MM.1S (cell line): ENCODE measurements at regions not wholly inside any gene's neighbourhood (a gene's known extent, or its start where the extent isn't known, plus 50 kb on each side); places are given as distances from the start of the nearest gene placed in this dataset.

ENCODE experiments used
- DNase-seq: peaks from one replicate; pipeline ENCODE4 v3.0.0-alpha.2; 2015
- H2AFZ ChIP-seq: fragments of 300-600 bp; sonication (generic); 2 replicates; pipeline ENCODE4 v1.6.0; 2016; ENCODE audit warnings: antibody characterized with exemption, low read length
- H3F3A ChIP-seq: fragments of 300-600 bp; sonication (generic); 2 replicates; pipeline ENCODE4 v1.6.1; 2016; ENCODE audit warnings: mild to moderate bottlenecking, antibody characterized with exemption, low read length, moderate library complexity, mixed read lengths; ENCODE audit not compliant: insufficient read depth
- H3K27ac ChIP-seq: fragments of 300-600 bp; sonication (generic); 2 replicates; pipeline ENCODE4 v1.5.1; 2016; ENCODE audit warnings: mild to moderate bottlenecking, low read length
- H3K27me3 ChIP-seq: fragments of 300-600 bp; sonication (generic); replicated peaks from 2 replicates; pipeline ENCODE4 v1.6.0; 2016; ENCODE audit warnings: low read length; ENCODE audit not compliant: insufficient read depth
- H3K36me3 ChIP-seq: fragments of 300-600 bp; sonication (generic); replicated peaks from 2 replicates; pipeline ENCODE4 v1.6.1; 2016; ENCODE audit warnings: mild to moderate bottlenecking, low read length, mixed read lengths; ENCODE audit not compliant: insufficient read depth
- H3K4me1 ChIP-seq: fragments of 300-600 bp; sonication (generic); 2 replicates; pipeline ENCODE4 v1.6.1; 2016; ENCODE audit warnings: low read length, mixed read lengths
- H3K4me2 ChIP-seq: fragments of 300-600 bp; sonication (generic); 2 replicates; pipeline ENCODE4 v1.6.0; 2016; ENCODE audit warnings: low read depth, low read length
- H3K4me3 ChIP-seq: fragments of 300-600 bp; sonication (generic); 2 replicates; pipeline ENCODE4 v1.5.1; 2016; ENCODE audit warnings: low read length, mixed read lengths
- H3K79me2 ChIP-seq: fragments of 300-600 bp; sonication (generic); 2 replicates; pipeline ENCODE4 v1.6.1; 2016; ENCODE audit warnings: mixed run types, low read length, mixed read lengths
- H3K9ac ChIP-seq: fragments of 300-600 bp; sonication (generic); 2 replicates; pipeline ENCODE4 v1.6.1; 2016; ENCODE audit warnings: low read length, mixed read lengths
- H3K9me2 ChIP-seq: fragments of 300-600 bp; sonication (generic); replicated peaks from 2 replicates; pipeline ENCODE4 v1.6.1; 2016; ENCODE audit warnings: mild to moderate bottlenecking, low read length, mixed read lengths; ENCODE audit not compliant: insufficient read depth
- H3K9me3 ChIP-seq: fragments of 300-600 bp; sonication (generic); replicated peaks from 2 replicates; pipeline ENCODE4 v1.6.1; 2016; ENCODE audit warnings: mild to moderate bottlenecking, low read length, mixed read lengths; ENCODE audit not compliant: insufficient read depth
- H4K20me1 ChIP-seq: fragments of 300-600 bp; sonication (generic); 2 replicates; pipeline ENCODE4 v1.6.1; 2016; ENCODE audit warnings: mild to moderate bottlenecking, low read length, moderate library complexity, mixed read lengths; ENCODE audit not compliant: insufficient read depth
- EZH2 ChIP-seq: fragments of 300-600 bp; sonication (generic); optimal IDR thresholded peaks from 2 replicates; pipeline ENCODE3; 2017; ENCODE audit warnings: low read depth, mild to moderate bottlenecking, antibody characterized with exemption, low read length, mixed read lengths
- EZH2phosphoT487 ChIP-seq: fragments of 300-600 bp; sonication (generic); IDR thresholded peaks from 2 replicates; pipeline ENCODE4 v1.6.1; 2018; ENCODE audit warnings: antibody characterized with exemption, low read length
- TF ChIP-seq, protein P1 (sequence below): fragments of 300-600 bp; sonication (generic); IDR thresholded peaks from 2 replicates; pipeline ENCODE4 v1.5.1; 2016; ENCODE audit warnings: antibody characterized with exemption, low read length, mixed read lengths

DNA sequence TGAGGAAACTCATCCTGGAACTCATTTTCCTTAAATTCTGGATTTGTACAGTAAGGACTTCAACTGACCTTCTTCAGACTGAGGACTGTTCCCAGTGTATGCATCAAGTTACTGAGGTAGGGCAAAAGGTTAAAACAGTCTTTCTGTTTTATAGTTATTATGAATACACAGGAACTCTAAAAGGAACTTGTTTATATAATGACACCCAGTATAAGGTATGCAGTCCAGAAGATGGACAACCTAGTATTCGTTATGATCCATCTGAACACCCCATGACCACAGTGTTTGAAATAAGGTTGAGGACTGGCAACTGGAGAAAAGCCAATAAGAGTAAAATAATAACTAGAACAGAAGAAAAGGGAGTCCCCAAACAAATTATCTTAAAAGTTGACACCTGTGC, 779.9 kb upstream of the TMEM132C start:
- Histone ChIP-seq H3K4me3 (no peak overlapping the region), H3K9ac (no peak overlapping the region), H4K20me1 (no peaks in the 10 kb centered on the region), H3K27ac (no peak overlapping the region), H3K4me1 (peaks cover 20% of the 10 kb centered on the region), H3K79me2 (no peaks in the 10 kb centered on the region), H3F3A (no peaks in the 10 kb centered on the region), H3K27me3 (no peaks in the 10 kb centered on the region), H2AFZ (no peak overlapping the region), H3K9me3 (no peaks in the 10 kb centered on the region), H3K36me3 (no peaks in the 10 kb centered on the region), H3K4me2 (no peak overlapping the region), H3K9me2 (no peaks in the 10 kb centered on the region)
- TF ChIP-seq EZH2 = no peak
- DNase-seq = no peak

DNA sequence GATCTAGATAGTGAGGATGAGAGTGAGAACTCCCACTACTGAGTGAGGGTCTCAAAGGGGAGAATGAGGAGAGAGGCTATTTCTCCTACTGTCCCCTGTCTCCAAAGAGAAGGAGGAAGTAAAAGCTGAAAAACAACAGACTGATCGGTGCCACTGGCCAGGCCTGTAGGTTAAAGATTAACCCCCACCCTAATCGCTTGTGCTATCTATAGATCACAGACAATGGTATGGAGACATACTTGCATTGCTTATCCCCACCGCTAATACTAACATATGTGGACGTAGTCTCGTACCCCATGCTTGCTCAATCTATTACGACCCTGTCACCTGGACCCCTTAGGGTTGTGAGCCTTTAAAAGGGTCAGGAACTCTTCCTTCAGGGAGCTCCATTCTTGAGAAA, 777.9 kb upstream of the TMEM132C start:
- Histone ChIP-seq H3K4me2 (no peak overlapping the region), H3K9ac (no peak overlapping the region), H3K9me3 (no peaks in the 10 kb centered on the region), H3K27me3 (no peaks in the 10 kb centered on the region), H3K36me3 (no peaks in the 10 kb centered on the region), H3K79me2 (no peaks in the 10 kb centered on the region), H4K20me1 (no peaks in the 10 kb centered on the region), H3K27ac (peak overlapping the region; percentile 32; the same call in 1 of the 2 replicates), H3F3A (no peaks in the 10 kb centered on the region; the same call in 1 of the 2 replicates), H2AFZ (0 out of 2 replicates have a peak overlapping the region, but pooled peaks have one; percentile 8), H3K4me3 (no peak overlapping the region), H3K9me2 (no peaks in the 10 kb centered on the region), H3K4me1 (peaks cover 25% of the 10 kb centered on the region)
- TF ChIP-seq EZH2 = no peak
- TF ChIP-seq EZH2phosphoT487 = no peak
- TF ChIP-seq, protein P1, sequence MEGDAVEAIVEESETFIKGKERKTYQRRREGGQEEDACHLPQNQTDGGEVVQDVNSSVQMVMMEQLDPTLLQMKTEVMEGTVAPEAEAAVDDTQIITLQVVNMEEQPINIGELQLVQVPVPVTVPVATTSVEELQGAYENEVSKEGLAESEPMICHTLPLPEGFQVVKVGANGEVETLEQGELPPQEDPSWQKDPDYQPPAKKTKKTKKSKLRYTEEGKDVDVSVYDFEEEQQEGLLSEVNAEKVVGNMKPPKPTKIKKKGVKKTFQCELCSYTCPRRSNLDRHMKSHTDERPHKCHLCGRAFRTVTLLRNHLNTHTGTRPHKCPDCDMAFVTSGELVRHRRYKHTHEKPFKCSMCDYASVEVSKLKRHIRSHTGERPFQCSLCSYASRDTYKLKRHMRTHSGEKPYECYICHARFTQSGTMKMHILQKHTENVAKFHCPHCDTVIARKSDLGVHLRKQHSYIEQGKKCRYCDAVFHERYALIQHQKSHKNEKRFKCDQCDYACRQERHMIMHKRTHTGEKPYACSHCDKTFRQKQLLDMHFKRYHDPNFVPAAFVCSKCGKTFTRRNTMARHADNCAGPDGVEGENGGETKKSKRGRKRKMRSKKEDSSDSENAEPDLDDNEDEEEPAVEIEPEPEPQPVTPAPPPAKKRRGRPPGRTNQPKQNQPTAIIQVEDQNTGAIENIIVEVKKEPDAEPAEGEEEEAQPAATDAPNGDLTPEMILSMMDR = no peak
- DNase-seq = no peak

DNA sequence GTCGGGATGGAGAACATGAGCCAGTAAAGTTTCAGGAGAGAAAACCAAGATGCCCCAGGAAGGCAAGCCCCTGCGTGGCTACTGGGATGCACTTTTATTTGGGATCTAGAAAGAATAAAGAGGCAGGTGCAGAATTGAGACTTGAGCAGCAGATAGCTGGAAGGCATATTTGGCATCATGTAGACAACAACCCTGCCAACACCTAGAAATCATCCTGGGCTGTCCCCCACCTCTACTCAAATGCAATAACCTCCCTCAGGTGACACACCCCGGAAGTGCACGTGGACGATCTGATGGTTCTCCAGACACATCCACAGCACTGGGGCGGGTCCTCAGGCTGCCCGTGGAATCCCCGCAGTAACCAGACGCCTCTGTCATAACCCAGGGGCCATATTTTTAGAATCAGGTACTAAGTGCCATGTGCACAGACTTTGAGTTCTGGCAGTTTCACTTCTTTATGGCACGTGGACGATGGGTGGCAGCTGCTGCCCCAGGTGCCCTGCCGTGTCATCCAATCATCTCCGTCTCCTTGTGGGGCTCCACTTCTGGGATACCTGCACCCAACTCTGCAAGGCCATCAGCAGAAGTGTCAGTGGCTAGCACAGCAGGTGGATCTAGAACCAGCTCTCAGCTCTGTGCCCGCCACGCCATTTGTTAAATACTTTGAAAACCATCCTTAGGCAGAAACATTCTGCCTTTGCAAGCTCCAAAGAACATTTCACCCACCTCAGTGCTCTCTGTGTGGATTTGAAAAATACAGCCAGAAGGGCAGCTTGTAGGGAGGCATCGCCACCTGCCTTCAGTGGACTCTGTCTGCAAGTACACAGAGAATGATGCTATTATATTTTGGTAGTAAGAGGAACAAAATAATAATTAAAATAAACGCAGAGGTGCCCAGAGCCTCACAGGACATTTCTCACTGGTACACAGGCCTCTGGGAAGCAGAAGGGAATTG, 771.7 kb upstream of the TMEM132C start:
- Histone ChIP-seq H3K4me2 (peak overlapping the region; percentile 16; the same call in 1 of the 2 replicates), H3K9me3 (no peaks in the 10 kb centered on the region), H3K4me3 (no peak overlapping the region), H3K4me1 (peaks cover 21% of the 10 kb centered on the region), H3K27ac (peak overlapping the region; percentile 51; the same call in 1 of the 2 replicates), H3K79me2 (no peaks in the 10 kb centered on the region), H2AFZ (peak overlapping the region; percentile 45; the same call in 1 of the 2 replicates), H3F3A (no peaks in the 10 kb centered on the region; the same call in 1 of the 2 replicates), H3K9me2 (no peaks in the 10 kb centered on the region), H3K9ac (no peak overlapping the region), H4K20me1 (no peaks in the 10 kb centered on the region), H3K27me3 (no peaks in the 10 kb centered on the region), H3K36me3 (no peaks in the 10 kb centered on the region)
- DNase-seq = peak; percentile 61
- TF ChIP-seq EZH2 = no peak
- TF ChIP-seq, protein P1 = 0 out of 2 replicates have a peak, but pooled peaks have one; percentile 5
- TF ChIP-seq EZH2phosphoT487 = no peak

DNA sequence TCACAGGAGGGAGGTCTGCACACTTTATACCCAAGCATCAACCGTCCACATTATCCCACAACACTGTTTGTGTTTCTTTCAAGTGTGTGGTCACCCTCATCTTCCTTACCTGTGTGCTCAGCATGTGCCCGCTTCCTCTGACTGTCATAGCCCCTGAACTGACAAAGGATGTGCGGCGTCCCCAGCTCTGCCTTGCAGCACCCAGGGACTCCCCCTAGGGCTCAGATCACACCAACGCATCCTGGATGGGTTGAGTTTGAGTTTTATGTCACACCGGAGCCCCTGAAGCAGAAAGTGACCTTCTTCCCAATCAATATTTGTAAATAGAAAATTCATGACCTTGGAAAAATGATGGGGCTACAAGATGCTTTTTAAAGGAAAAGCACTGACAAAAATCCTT, 770.7 kb upstream of the TMEM132C start:
- H3K36me3 ChIP-seq = no peaks in the 10 kb centered on the region
- no peaks in the 10 kb centered on the region for H3K9me3 ChIP-seq
- no peak overlapping the region for H3K4me2 ChIP-seq
- no peak overlapping the region for H2AFZ ChIP-seq
- no peaks in the 10 kb centered on the region for H3K9me2 ChIP-seq
- no peaks in the 10 kb centered on the region for H4K20me1 ChIP-seq
- H3F3A ChIP-seq = no peaks in the 10 kb centered on the region; the same call in 1 of the 2 replicates
- H3K27me3 ChIP-seq = no peaks in the 10 kb centered on the region
- no peak for DNase-seq
- H3K4me3 ChIP-seq = no peak overlapping the region
- TF ChIP-seq, protein P1 = no peak
- no peak for TF ChIP-seq EZH2
- TF ChIP-seq EZH2phosphoT487 = no peak
- peaks cover 21% of the 10 kb centered on the region for H3K4me1 ChIP-seq
- H3K79me2 ChIP-seq = no peaks in the 10 kb centered on the region
- H3K27ac ChIP-seq = no peak overlapping the region
- no peak overlapping the region for H3K9ac ChIP-seq
